ENCODE measurements at regions not wholly inside any gene's neighbourhood (a gene's known extent, or its start where the extent isn't known, plus 50 kb on each side); places are given as distances from the start of the nearest gene placed in this dataset.

DNA sequence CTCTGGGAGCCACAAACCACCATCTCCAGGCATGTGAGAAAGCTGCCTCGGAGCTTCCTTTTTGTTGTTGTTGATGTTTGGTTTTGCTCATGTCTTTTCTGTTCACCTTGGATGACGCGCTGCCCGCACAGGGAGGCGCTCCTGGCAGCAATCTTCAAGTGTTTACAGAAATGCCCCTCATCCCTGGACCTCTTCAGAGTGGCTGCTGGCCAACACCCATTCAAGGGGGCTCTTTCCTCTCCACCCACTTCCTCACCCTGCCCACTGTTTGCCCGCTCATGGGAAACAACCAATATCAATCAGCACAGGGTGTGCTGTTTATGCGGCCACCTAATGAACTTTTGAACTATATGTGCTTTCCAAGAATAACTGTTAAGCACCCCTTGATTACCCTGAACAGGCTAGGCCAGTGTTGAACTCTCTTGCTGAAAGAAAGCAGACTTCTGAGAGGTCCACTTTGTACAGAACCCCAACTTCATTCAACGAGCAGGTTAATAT is 355.1 kb upstream of the CLNK start:
- Histone ChIP-seq H3K27ac (no peak overlapping the region), H3K4me1 (no peaks in the 10 kb centered on the region), H3K36me3 (no peaks in the 10 kb centered on the region), H3K4me3 (no peak overlapping the region), H3K27me3 (no peaks in the 10 kb centered on the region), H3K9me3 (peaks cover 0 to 5% (median 0%) of the 10 kb centered on the region in 3 donors)
- TF ChIP-seq POLR2A (IDR thresholded peaks at IDR 0.05) (no peak), EP300 (IDR thresholded peaks at IDR 0.05) (no peak), CTCF (IDR thresholded peaks at IDR 0.05) (no peak), POLR2AphosphoS5 (IDR thresholded peaks at IDR 0.05) (no peak)
- ATAC-seq = no peak
- WGBS, 2 donors (ENCODE audit: low coverage in 1 of 2) = 54 to 89% methylated on average over 2 to 3 of the region's 8 CpGs

DNA sequence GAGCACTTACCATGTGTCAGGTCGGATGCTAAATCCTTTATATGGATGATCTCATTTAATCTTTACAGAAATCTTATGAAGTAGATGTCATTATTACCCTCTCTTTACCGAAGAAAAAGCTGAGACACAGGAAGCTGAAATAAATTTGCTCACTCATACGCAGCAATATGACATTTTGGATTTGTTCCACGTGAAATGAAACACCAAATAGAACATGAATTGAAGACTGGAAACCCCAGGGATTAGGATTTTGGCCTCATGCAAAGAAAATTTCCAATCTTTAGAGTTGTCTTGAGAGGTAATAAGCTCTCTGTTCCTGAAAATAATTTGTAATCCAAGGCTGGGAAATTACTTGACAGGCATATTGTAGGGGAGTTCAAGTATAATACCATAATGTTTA is 354.4 kb upstream of the CLNK start:
- Histone ChIP-seq H3K4me3 (no peak overlapping the region), H3K9me3 (no peaks in the 10 kb centered on the region), H3K27me3 (no peaks in the 10 kb centered on the region), H3K36me3 (no peaks in the 10 kb centered on the region), H3K4me1 (no peaks in the 10 kb centered on the region), H3K27ac (no peak overlapping the region)
- 26 to 45% methylated on average over 4 of the region's 4 CpGs for WGBS, 2 donors (ENCODE audit: low coverage in 1 of 2)
- TF ChIP-seq CTCF (IDR thresholded peaks at IDR 0.05) = no peak
- TF ChIP-seq EP300 (IDR thresholded peaks at IDR 0.05) = no peak
- no peak for TF ChIP-seq POLR2A (IDR thresholded peaks at IDR 0.05)
- no peak for ATAC-seq

GRCh38 chr4:11037637-11038036 is 353.1 kb upstream of the CLNK start:
- TF ChIP-seq POLR2A (IDR thresholded peaks at IDR 0.05) = no peak
- no peak for TF ChIP-seq POLR2AphosphoS5 (IDR thresholded peaks at IDR 0.05)
- no peak for TF ChIP-seq EP300 (IDR thresholded peaks at IDR 0.05)
- no peak for TF ChIP-seq CTCF (IDR thresholded peaks at IDR 0.05)
- no peak overlapping the region for H3K4me3 ChIP-seq
- no peaks in the 10 kb centered on the region for H3K36me3 ChIP-seq
- WGBS, 2 donors (ENCODE audit: low coverage in 1 of 2) = 57 to 80% methylated on average over 1 of the region's 1 CpG
- H3K27me3 ChIP-seq = no peaks in the 10 kb centered on the region
- H3K4me1 ChIP-seq = no peaks in the 10 kb centered on the region
- H3K9me3 ChIP-seq = no peaks in the 10 kb centered on the region
- H3K27ac ChIP-seq = no peak overlapping the region
- no peak for ATAC-seq

- no peak for ATAC-seq
- no peak for TF ChIP-seq EP300 (IDR thresholded peaks at IDR 0.05)
- no peak for TF ChIP-seq CTCF (IDR thresholded peaks at IDR 0.05)
- TF ChIP-seq POLR2AphosphoS5 (IDR thresholded peaks at IDR 0.05) = no peak
- TF ChIP-seq POLR2A (IDR thresholded peaks at IDR 0.05) = no peak
- no peaks in the 10 kb centered on the region for H3K27me3 ChIP-seq
- no peak overlapping the region for H3K27ac ChIP-seq
- no peaks in the 10 kb centered on the region for H3K36me3 ChIP-seq
- H3K9me3 ChIP-seq = no peaks in the 10 kb centered on the region
- WGBS, 2 donors (ENCODE audit: low coverage in 1 of 2) = 60 to 64% methylated on average over 3 of the region's 3 CpGs
- no peaks in the 10 kb centered on the region for H3K4me1 ChIP-seq
- no peak overlapping the region for H3K4me3 ChIP-seq
These were observed 343.8 kb upstream of the CLNK start for GRCh38 chr4:11028334-11028733.

DNA sequence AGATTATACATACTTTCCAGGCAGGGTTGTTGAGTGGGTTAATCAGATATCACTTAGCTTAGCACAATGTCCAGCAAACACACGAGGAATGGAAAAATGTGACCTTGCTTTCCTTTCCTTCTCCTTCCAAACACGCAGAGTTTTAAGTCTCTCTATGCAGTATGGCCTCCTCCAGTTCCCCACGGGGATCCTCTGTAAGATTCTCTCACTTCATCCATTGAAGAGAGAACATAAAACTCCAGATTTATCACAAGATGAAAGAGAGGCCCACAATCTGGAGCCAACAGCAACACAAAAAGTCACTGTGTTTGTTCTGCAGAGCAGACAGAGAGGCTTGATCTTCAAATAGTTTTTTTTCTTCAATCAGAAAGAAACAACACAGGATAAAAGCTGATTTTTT is 336.8 kb upstream of the CLNK start:
- Histone ChIP-seq H3K4me3 (no peak overlapping the region), H3K36me3 (no peaks in the 10 kb centered on the region), H3K27ac (no peak overlapping the region), H3K9me3 (no peaks in the 10 kb centered on the region), H3K4me1 (no peaks in the 10 kb centered on the region), H3K27me3 (no peaks in the 10 kb centered on the region)
- ATAC-seq = no peak
- TF ChIP-seq POLR2A (IDR thresholded peaks at IDR 0.05) (no peak), CTCF (IDR thresholded peaks at IDR 0.05) (no peak), POLR2AphosphoS5 (IDR thresholded peaks at IDR 0.05) (no peak), EP300 (IDR thresholded peaks at IDR 0.05) (no peak)
- WGBS, 2 donors (ENCODE audit: low coverage in 1 of 2) = 27 to 43% methylated on average over 3 of the region's 3 CpGs

All from gastroesophageal sphincter (tissue), 4 donors.